HG02973 (cell line): ENCODE measurements at regions not wholly inside any gene's neighbourhood (a gene's known extent, or its start where the extent isn't known, plus 50 kb on each side); places are given as distances from the start of the nearest gene placed in this dataset.

Source experiments
- ATAC-seq: cut with Tn5 transposase; IDR thresholded peaks from one replicate; pipeline ENCODE4 v1.9.1; 2021; ENCODE audit warnings: moderate library complexity; ENCODE audit not compliant: unreplicated experiment

DNA sequence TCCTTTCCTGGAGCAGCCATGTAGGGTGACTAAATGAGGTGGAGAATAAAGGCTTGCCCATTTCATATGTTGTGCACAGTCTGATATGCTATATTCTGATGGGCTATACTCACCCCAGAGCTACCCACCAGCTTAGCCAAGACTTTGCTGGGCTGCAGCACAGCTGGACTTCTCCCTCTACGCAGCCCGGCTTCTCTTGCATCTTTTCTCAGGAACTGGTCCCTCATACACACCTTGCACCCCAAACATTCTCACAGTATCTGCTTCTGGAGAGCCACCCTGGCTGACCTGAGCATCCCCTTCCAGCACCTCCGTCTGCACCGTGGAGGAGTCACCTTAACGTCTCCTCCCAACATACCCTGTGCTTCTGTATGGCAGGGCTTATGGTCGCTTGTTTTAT lies 150.8 kb upstream of the PMEPA1 start:
- ATAC-seq, result no peak

- ATAC-seq, result no peak
These were observed 148.2 kb upstream of the PMEPA1 start for GRCh38 chr20:57857969-57858368.

DNA sequence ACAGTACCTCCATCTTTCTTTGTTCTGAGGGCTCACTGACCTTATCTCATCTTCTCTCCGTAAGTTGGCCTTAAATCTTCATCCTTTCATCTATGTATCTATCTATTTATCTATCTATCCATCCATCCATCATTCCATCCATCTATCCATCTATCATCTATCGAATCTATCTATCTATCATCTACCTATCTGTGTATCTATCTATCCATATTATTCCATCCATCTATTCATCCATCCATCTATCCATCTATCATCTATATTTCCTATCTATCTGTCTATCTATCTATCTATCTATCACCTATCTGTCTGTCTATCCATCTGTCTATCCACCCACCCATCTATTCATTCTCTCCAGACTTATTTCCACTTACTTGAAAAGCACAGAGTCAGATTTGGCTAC lies 147.3 kb upstream of the PMEPA1 start:
- ATAC-seq, result no peak

DNA sequence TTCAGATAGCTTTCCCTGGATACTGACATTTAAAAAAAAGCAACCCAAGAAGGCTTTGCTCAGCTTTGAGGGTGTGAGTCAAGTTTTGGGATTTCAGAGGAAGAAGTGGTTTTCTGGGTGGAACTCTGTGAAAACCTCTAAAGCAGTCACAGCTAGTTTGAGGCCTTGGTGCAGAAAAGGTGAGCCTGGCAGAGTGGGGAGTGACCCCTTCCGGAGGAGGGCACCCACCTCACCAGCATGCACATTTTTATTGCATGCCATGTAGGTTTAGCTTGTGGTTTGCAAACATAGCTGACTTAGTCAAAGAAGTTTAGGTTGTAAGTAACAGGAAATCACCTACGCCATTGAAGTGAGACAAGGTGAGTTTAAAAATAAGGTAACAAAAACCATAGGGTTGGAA lies 146.8 kb upstream of the PMEPA1 start:
- ATAC-seq, result no peak

DNA sequence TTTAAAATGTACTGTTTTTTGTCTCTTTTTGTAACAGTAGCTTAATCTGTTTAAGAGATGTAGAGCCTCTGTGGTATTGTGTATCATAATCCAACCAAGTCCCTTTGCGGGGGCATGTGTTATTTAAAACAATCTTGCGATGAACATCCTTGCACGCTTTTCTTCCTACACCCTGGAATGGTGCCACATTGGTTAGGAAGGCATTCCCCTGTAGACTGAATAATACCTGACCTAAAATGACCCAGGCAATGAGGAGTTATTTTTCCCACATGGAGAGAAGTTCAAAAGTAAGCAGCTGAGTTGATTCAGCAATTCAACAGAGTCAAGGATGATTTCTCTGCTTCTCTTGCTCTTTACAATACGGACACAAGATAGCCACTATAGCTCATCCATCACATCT lies 142.0 kb upstream of the PMEPA1 start:
- no peak for ATAC-seq

- ATAC-seq, result no peak
These were observed 141.3 kb upstream of the PMEPA1 start for GRCh38 chr20:57851025-57851682.

GRCh38 chr20:57849521-57850215 lies 139.9 kb upstream of the PMEPA1 start:
- no peak for ATAC-seq

GRCh38 chr20:57849121-57849520 lies 139.3 kb upstream of the PMEPA1 start:
- ATAC-seq, result no peak

- ATAC-seq, result no peak
These were observed 138.5 kb upstream of the PMEPA1 start for GRCh38 chr20:57848282-57848681.

DNA sequence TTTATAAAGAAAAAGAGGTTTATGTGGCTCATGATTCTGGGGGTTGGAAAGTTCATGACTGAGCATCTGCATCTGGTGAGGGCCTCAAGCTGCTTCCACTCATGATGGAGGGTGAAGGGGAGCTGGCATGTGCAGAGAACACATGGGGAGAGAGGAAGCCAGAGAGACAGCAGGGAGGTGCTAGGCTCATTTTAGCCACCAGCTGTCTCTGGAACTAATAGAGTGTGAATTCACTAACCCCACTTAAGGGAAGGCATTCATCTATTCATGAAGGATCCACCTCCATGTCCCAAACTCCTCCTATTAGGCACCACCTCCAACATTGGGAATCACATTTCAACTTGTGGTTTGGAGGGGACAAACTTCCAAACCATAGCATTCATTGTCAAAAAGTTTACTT lies 137.3 kb upstream of the PMEPA1 start:
- ATAC-seq, result no peak

- ATAC-seq, result no peak
These were observed 135.1 kb upstream of the PMEPA1 start for GRCh38 chr20:57844626-57845596.

DNA sequence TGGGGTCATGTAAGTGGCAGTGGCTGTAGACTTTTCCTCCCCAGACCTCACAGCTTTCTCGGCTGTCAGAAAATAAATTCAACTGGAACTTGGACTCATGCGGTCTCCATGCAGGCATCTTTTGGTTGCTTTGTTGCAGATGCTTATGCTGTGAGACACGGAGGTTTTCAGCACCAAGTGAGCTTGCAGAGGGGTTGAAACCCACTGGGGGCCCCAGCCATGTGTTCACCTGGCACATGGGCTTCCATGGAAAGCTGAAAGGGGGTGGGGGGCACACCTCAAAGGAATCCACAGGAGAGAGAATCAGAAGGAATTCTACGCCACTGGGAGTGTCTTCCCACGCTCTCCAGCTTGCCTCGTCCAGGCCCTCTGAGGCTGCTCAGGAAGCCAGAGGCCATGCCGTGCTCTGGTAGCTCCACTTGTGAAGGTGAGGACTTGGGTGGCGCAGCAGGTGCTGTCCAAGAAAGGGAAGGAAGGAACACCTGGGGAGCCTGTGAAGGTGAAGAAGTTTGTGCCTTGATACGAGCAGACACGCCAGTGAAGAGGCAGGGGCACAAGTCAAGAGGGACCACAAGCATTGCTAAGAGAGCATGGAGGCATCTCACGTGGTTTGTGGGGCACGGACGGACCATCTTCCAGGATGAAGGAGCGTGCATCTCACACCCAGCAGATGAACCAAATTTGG lies 134.3 kb upstream of the PMEPA1 start:
- no peak for ATAC-seq

DNA sequence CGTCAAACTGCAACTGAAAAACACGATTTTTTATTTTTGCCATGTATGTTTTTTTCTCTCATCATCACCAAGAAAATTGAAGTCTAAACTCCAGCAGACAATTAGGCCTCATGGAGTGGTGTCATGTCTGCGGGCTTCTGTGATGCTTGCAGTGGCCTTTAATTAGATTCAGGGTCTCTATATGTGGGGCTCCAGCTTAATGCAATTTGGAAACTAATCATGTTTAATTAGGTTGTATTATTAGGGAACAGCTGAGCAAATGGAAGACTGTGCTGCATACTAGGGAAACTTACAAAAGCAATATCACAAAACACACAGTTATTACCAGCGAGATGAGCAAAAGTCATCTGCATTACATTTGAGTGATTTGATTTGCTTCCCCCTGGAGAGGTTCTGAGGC lies 132.9 kb upstream of the PMEPA1 start:
- ATAC-seq, result no peak

DNA sequence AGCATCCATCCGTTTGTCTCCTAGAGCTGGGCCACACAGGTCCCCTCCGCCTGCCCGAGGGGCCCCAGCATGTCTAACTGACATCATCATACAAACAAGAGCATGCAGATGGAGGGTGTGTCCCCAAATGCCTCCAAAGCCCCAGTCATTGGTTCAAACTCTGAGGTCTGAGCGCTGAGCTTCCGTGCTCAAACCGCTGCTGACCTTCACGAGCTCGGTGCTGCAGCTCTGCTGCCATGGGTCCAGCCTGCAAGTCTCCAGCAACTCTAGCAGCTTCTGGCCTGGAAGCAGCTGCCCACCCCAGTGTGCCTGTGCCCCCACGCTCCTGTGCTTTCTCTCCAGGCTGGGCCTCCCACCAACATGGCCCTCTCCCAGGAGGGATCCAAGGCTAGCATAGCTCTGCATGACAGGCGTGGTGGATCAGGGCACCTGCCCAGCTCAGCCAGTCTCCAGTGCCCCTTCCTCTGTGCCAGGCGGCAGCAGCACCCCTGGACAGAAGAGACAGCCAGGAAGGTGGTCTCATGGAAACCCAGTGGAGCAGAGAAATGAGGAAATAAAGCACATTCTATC lies 131.6 kb upstream of the PMEPA1 start:
- no peak for ATAC-seq

DNA sequence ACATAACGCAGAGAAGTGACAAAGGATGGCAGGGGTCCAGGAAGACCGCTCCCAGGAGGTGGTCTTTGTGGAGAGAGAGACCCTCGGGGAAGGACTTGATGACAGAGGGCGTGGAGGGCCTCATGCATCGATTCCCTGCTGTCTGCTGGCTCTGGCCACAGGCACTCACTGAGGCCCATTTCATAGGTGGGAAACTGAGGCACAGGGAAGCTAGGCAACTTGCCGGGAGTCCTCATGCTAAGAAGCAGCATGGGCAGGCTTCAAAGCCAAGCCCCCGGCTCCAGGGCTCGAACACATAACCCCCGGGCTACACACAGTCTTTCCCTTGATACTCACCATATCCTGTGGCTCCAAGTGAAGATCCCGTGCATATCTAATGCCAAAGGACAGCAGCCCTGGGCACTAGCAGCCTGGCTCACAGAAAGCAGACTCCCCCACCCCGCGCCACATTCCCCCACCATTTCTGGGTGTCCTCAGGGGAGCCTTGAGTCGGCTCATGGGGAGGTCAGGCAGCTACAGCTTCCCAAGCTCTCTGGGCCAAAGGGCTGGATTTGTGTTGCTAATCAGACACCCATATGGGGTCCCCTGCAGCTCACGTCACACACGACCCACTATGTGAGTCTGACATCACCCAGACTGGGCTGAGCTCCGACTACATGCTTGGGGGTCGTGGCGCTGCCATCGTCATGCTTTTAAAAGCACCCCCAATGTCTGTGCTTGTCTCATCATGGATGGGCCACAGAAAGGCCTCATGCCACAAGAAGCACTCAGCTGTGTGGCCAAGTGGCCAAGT lies 130.9 kb upstream of the PMEPA1 start:
- no peak for ATAC-seq

GRCh38 chr20:57840066-57840465 lies 130.3 kb upstream of the PMEPA1 start:
- ATAC-seq, result no peak

- no peak for ATAC-seq
These were observed 128.9 kb upstream of the PMEPA1 start for GRCh38 chr20:57838670-57839151.

DNA sequence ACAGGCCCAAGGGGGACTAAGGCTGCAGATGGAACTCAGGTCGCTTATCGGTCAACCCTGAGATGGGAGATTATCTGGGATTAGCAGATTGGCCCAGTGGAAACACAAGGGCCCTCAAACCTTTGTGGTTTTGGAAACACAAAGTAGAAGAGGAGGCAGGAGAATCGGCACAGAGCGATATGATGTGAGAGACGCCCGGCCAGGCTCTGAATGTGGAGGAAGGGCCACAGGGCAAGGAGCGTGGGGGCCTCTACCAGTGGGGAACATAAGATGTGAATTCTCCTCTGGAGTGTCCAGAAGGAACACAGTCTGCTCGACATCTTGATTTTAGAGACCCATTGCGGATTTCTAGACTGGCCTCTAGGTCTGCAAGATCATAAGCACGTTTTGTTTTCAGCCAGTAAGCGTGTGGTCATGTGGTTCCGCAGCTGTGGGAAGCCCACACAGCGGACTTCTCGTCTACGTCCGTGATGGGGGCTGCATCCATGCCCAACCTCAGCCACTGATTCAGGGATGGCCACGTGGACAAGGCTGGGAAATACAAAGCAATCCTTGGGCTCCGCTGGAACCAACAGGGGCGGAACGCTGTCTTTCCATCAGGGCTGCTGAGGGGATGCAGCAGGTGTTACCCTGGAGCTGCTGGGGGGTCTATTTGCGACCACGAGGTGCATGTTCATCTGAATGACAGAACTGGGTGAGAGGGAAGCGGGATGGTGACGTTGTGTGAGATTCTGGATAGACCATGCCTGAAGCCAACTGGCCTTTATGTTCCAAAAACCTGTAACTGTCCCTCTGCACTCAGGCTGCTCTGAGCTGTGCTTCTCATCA lies 127.6 kb upstream of the PMEPA1 start:
- ATAC-seq, result no peak
